PC-3 (cell line): ENCODE measurements at regions not wholly inside any gene's neighbourhood (a gene's known extent, or its start where the extent isn't known, plus 50 kb on each side); places are given as distances from the start of the nearest gene placed in this dataset.
A peak's percentile ranks its signal among the peaks of the same experiment; 100 is the strongest.

Source experiments
- ATAC-seq: fragments of 200-7000 bp; cut with Tn5 transposase; 2 replicates; pipeline ENCODE4 v1.9.1; 2020; ENCODE audit warnings: mild to moderate bottlenecking, moderate library complexity
- BruUV-seq: library from RNA; stranded (reverse); fragments of 400-500 nt; replicated peaks from 2 replicates; lab custom pipeline; 2021; lab: Mats Ljungman, UMichigan
- CTCF ChIA-PET: fragments of 300-600 bp; sonication (Branson Sonifier 250); formaldehyde crosslinking; loops from one replicate; lab custom pipeline; 2022; ENCODE audit warnings: antibody characterized with exemption; lab: Charles Lee
- POLR2A ChIA-PET: fragments of 300-600 bp; sonication (Branson Sonifier 250); formaldehyde crosslinking; loops from one replicate; lab custom pipeline; 2022; ENCODE audit warnings: antibody characterized with exemption; ENCODE audit not compliant: unreplicated experiment; lab: Charles Lee
- DNase-seq: peaks from one replicate; pipeline ENCODE4 v3.0.0-alpha.2; 2015
- H2AFZ ChIP-seq: fragments of 300-600 bp; sonication (generic); 2 replicates; pipeline ENCODE4 v1.6.0; 2016; ENCODE audit warnings: antibody characterized with exemption, low read length
- H3F3A ChIP-seq: fragments of 300-600 bp; sonication (generic); one replicate; pipeline ENCODE4 v1.6.0; 2017; ENCODE audit warnings: antibody characterized with exemption, low read length, control low read depth, mild to moderate bottlenecking; ENCODE audit not compliant: unreplicated experiment
- H3K27ac ChIP-seq: fragments of 300-600 bp; sonication (generic); 2 replicates; pipeline ENCODE4 v1.5.1; 2016; ENCODE audit warnings: mild to moderate bottlenecking, low read length
- H3K27me3 ChIP-seq: fragments of 300-600 bp; sonication (generic); 2 replicates; pipeline ENCODE4 v1.6.1; 2016; ENCODE audit warnings: low read length, mixed read lengths
- H3K36me3 ChIP-seq: fragments of 300-600 bp; sonication (generic); 2 replicates; pipeline ENCODE4 v1.6.1; 2016; ENCODE audit warnings: low read depth, mixed run types, low read length, mixed read lengths
- H3K4me1 ChIP-seq: fragments of 300-600 bp; sonication (generic); 2 replicates; pipeline ENCODE4 v1.5.1; 2016; ENCODE audit warnings: low read length; ENCODE audit not compliant: insufficient read depth
- H3K4me2 ChIP-seq: fragments of 300-600 bp; sonication (generic); 2 replicates; pipeline ENCODE4 v1.6.0; 2016; ENCODE audit warnings: low read length
- H3K4me3 ChIP-seq: fragments of 300-600 bp; sonication (generic); 2 replicates; pipeline ENCODE4 v1.5.1; 2016; ENCODE audit warnings: mild to moderate bottlenecking, low read length, mixed read lengths
- H3K79me2 ChIP-seq: fragments of 300-600 bp; sonication (generic); 2 replicates; pipeline ENCODE4 v1.6.1; 2017; ENCODE audit warnings: low read length, mixed read lengths
- H3K9ac ChIP-seq: fragments of 300-600 bp; sonication (generic); 2 replicates; pipeline ENCODE4 v1.6.0; 2016; ENCODE audit warnings: mild to moderate bottlenecking, low read length
- H3K9me2 ChIP-seq: fragments of 300-600 bp; sonication (generic); replicated peaks from 2 replicates; pipeline ENCODE4 v1.6.1; 2016; ENCODE audit warnings: mixed run types, low read length, mixed read lengths
- H3K9me3 ChIP-seq: fragments of 300-600 bp; sonication (generic); 2 replicates; pipeline ENCODE4 v1.6.1; 2016; ENCODE audit warnings: low read length, mixed read lengths
- H4K20me1 ChIP-seq: fragments of 300-600 bp; sonication (generic); 2 replicates; pipeline ENCODE4 v1.6.1; 2016; ENCODE audit warnings: low read length, mixed read lengths
- EZH2 ChIP-seq: fragments of 300-600 bp; sonication (generic); IDR thresholded peaks from one replicate; pipeline ENCODE4 v1.6.1; 2017; ENCODE audit warnings: antibody characterized with exemption, mild to moderate bottlenecking, low read length; ENCODE audit not compliant: unreplicated experiment
- EZH2phosphoT487 ChIP-seq: fragments of 300-600 bp; sonication (generic); IDR thresholded peaks from 2 replicates; pipeline ENCODE4 v1.6.1; 2018; ENCODE audit warnings: mild to moderate bottlenecking, antibody characterized with exemption, low read length, borderline replicate concordance
- intact Hi-C: fragments of 100-400 bp; cut with micrococcal nuclease; formaldehyde crosslinking; loops from 2 replicates; pipeline ENCODE4 v1.9.0; 2023
- TF ChIP-seq, protein P1 (sequence below): fragments of 300-600 bp; sonication (generic); conservative IDR thresholded peaks from 2 replicates; pipeline ENCODE4 v1.5.1; 2017; ENCODE audit warnings: antibody characterized with exemption, low read depth, mild to moderate bottlenecking, low read length

DNA sequence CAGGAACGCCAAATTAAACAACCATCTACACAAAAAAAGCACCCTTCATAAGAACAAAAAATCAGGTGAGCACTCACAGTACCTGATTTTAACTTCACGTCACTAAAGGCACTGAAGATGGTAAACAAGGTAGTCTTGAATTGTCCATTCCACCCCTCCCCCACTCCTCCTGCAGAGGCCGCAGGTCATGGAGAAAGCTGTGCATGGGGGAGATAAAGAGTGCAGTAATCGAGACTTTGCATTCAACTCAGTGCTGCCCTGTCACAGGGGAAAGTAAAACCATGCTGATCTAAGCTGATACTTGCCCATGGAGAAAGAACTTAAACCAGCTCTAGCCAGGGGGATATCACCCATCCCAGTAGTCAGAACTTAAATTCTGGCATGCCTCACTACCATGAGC lies 61.4 kb upstream of the LRIF1 start:
- H3K9ac ChIP-seq, result no peak overlapping the region
- TF ChIP-seq EZH2phosphoT487, result no peak
- TF ChIP-seq, protein P1, sequence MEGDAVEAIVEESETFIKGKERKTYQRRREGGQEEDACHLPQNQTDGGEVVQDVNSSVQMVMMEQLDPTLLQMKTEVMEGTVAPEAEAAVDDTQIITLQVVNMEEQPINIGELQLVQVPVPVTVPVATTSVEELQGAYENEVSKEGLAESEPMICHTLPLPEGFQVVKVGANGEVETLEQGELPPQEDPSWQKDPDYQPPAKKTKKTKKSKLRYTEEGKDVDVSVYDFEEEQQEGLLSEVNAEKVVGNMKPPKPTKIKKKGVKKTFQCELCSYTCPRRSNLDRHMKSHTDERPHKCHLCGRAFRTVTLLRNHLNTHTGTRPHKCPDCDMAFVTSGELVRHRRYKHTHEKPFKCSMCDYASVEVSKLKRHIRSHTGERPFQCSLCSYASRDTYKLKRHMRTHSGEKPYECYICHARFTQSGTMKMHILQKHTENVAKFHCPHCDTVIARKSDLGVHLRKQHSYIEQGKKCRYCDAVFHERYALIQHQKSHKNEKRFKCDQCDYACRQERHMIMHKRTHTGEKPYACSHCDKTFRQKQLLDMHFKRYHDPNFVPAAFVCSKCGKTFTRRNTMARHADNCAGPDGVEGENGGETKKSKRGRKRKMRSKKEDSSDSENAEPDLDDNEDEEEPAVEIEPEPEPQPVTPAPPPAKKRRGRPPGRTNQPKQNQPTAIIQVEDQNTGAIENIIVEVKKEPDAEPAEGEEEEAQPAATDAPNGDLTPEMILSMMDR, result no peak
- BruUV-seq, result no TSS peak
- no peak overlapping the region for H3K4me2 ChIP-seq
- no peaks in the 10 kb centered on the region for H3K9me2 ChIP-seq
- H3K4me3 ChIP-seq, result no peak overlapping the region
- no peak overlapping the region for H3K27ac ChIP-seq
- no peak for ATAC-seq
- H3K36me3 ChIP-seq, result no peaks in the 10 kb centered on the region
- no peaks in the 10 kb centered on the region for H4K20me1 ChIP-seq
- H2AFZ ChIP-seq, result no peak overlapping the region
- no peaks in the 10 kb centered on the region for H3F3A ChIP-seq
- ChIA-PET POLR2A (no interaction called here), CTCF (no interaction called here)
- intact Hi-C loops, result no loop called here
- H3K9me3 ChIP-seq, result no peaks in the 10 kb centered on the region
- peaks cover 23% of the 10 kb centered on the region; the same call in 1 of the 2 replicates for H3K27me3 ChIP-seq
- no peak for DNase-seq
- H3K79me2 ChIP-seq, result no peaks in the 10 kb centered on the region
- H3K4me1 ChIP-seq, result no peaks in the 10 kb centered on the region

DNA sequence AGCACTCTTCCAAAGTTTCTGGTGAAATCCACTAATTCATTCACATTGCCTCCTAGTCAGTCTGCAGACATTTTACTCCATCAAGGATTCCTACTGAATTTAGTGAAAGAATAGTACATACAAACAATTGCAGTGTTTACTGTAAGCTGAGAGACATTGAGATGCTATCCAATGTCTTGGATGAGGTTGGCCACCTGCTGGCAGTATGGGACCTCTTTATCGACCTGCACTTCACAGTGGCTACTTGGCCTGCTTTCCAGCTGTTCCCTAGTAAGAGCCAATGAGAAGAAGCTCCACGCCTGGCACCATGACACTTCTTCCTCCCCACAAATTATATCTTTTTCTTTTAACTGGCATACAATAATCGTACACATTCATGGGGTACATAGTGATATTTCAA lies 51.5 kb upstream of the LRIF1 start:
- intact Hi-C loops, result no loop called here
- ATAC-seq, result no peak
- no TSS peak for BruUV-seq

More for the DNA sequence above, 51.5 kb upstream of the LRIF1 start:
- Histone ChIP-seq H3K9me2 (no peaks in the 10 kb centered on the region), H3F3A (no peaks in the 10 kb centered on the region), H3K9ac (no peak overlapping the region), H3K36me3 (no peaks in the 10 kb centered on the region), H2AFZ (no peak overlapping the region), H3K79me2 (no peaks in the 10 kb centered on the region), H3K9me3 (no peaks in the 10 kb centered on the region), H4K20me1 (no peaks in the 10 kb centered on the region), H3K27ac (no peak overlapping the region), H3K4me2 (no peak overlapping the region), H3K4me3 (no peak overlapping the region), H3K27me3 (peaks cover 8% of the 10 kb centered on the region; the same call in 1 of the 2 replicates), H3K4me1 (no peaks in the 10 kb centered on the region)
- no peak for DNase-seq
- CTCF ChIA-PET, result no interaction called here
- no peak for TF ChIP-seq EZH2
- TF ChIP-seq, protein P1, result peak; percentile 28; the same call in 1 of the 2 replicates
- POLR2A ChIA-PET, result no interaction called here
